ENCODE measurements at regions not wholly inside any gene's neighbourhood (a gene's known extent, or its start where the extent isn't known, plus 50 kb on each side); places are given as distances from the start of the nearest gene placed in this dataset.

GRCh38 chr7:28240481-28240880 is 59.9 kb upstream of the JAZF1 start:
- Histone ChIP-seq H4K20me1 (replicated peaks; ENCODE audit: control insufficient read depth, insufficient read depth, low read length) (no peaks in the 10 kb centered on the region), H3K9ac (ENCODE audit: insufficient read depth in 1 of 2, low read depth in 2 of 2, low read length in 2 of 2) (no peak overlapping the region), H3K36me3 (ENCODE audit: control insufficient read depth, insufficient read depth, low read length) (no peaks in the 10 kb centered on the region), H3K4me2 (ENCODE audit: insufficient read depth, low read length) (no peak overlapping the region), H3K9me1 (ENCODE audit: control insufficient read depth, insufficient read depth, low read length) (no peaks in the 10 kb centered on the region), H3K79me2 (ENCODE audit: control insufficient read depth, insufficient read depth, low read length) (no peaks in the 10 kb centered on the region), H3K9me3 (replicated peaks; ENCODE audit: control insufficient read depth, insufficient read depth, low read depth, low read length) (no peaks in the 10 kb centered on the region), H3K4me1 (replicated peaks in 1 of 2; ENCODE audit: control insufficient read depth in 2 of 2, insufficient read depth in 2 of 2, low read length in 2 of 2) (no peaks in the 10 kb centered on the region), H3K27ac (ENCODE audit: extremely low read depth, low read depth, low read length) (no peak overlapping the region), H3K4me3 (no peak overlapping the region), H3K27me3 (ENCODE audit: control insufficient read depth in 2 of 2, insufficient read depth in 2 of 2, low read length in 2 of 2) (peaks cover 0 to 3% of the 10 kb centered on the region in 2 experiments; a peak in 3 of 5 replicates), H2AFZ (ENCODE audit: low read depth, low read length) (no peak overlapping the region)
- no peak for FAIRE-seq
- BruUV-seq (replicated peaks) = no TSS peak
- ChIA-PET CTCF (ENCODE audit: low intra/inter-chr PET ratio) (interaction anchor here (0.5 kb wide), 1 partner anchor 590 kb away, joined by 3 read pairs; no protein-coding TSS in a partner anchor), POLR2A (no interaction called here)
- intact Hi-C loops (cut with micrococcal nuclease) (no loop called here), in situ Hi-C loops (cut with MboI) (no loop called here)
- 4% methylated on average over 5 of the region's 5 CpGs for WGBS (ENCODE audit: insufficient coverage, low coverage, missing lambda C conversion rate)
- ATAC-seq = no peak
- no peak for DNase-seq (ENCODE audit: extremely low read depth in 1 of 4, low spot score in 3 of 4)
- TF ChIP-seq, protein P1, sequence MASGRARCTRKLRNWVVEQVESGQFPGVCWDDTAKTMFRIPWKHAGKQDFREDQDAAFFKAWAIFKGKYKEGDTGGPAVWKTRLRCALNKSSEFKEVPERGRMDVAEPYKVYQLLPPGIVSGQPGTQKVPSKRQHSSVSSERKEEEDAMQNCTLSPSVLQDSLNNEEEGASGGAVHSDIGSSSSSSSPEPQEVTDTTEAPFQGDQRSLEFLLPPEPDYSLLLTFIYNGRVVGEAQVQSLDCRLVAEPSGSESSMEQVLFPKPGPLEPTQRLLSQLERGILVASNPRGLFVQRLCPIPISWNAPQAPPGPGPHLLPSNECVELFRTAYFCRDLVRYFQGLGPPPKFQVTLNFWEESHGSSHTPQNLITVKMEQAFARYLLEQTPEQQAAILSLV (tag; IDR thresholded peaks at IDR 0.05) = no peak
- TF ChIP-seq, protein P2, sequence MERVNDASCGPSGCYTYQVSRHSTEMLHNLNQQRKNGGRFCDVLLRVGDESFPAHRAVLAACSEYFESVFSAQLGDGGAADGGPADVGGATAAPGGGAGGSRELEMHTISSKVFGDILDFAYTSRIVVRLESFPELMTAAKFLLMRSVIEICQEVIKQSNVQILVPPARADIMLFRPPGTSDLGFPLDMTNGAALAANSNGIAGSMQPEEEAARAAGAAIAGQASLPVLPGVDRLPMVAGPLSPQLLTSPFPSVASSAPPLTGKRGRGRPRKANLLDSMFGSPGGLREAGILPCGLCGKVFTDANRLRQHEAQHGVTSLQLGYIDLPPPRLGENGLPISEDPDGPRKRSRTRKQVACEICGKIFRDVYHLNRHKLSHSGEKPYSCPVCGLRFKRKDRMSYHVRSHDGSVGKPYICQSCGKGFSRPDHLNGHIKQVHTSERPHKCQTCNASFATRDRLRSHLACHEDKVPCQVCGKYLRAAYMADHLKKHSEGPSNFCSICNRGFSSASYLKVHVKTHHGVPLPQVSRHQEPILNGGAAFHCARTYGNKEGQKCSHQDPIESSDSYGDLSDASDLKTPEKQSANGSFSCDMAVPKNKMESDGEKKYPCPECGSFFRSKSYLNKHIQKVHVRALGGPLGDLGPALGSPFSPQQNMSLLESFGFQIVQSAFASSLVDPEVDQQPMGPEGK (CRISPR knock-in tag; IDR thresholded peaks at IDR 0.05; ENCODE audit: borderline replicate concordance) = no peak
- TF ChIP-seq TCF7 (IDR thresholded peaks at IDR 0.05; ENCODE audit: borderline replicate concordance) (no peak), DLX4 (CRISPR knock-in tag; IDR thresholded peaks at IDR 0.05) (no peak), ZBTB8A (IDR thresholded peaks at IDR 0.05; ENCODE audit: partially characterized antibody) (no peak), NKRF (IDR thresholded peaks at IDR 0.05; ENCODE audit: borderline replicate concordance) (no peak), ETV5 (CRISPR knock-in tag; IDR thresholded peaks at IDR 0.05; ENCODE audit: low read depth) (no peak), ZSCAN29 (IDR thresholded peaks at IDR 0.05) (no peak), ARID4B (CRISPR knock-in tag; IDR thresholded peaks at IDR 0.05) (no peak)
- TF ChIP-seq, protein P3, sequence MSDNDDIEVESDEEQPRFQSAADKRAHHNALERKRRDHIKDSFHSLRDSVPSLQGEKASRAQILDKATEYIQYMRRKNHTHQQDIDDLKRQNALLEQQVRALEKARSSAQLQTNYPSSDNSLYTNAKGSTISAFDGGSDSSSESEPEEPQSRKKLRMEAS (CRISPR knock-in tag; IDR thresholded peaks at IDR 0.05) = no peak
